GM12865 (cell line): ENCODE measurements at regions not wholly inside any gene's neighbourhood (a gene's known extent, or its start where the extent isn't known, plus 50 kb on each side); places are given as distances from the start of the nearest gene placed in this dataset.
"Not testable (repeated sequence)": the region's sequence is repeated elsewhere in the genome, so short reads cannot be mapped to it uniquely, and the experiment has no call there.

ENCODE experiments used
- DNase-seq: peaks from one replicate; pipeline ENCODE4 v3.0.0; 2010; ENCODE audit warnings: low read depth
- H3K4me3 ChIP-seq: 2 replicates; pipeline ENCODE4 v1.5.1; 2011; ENCODE audit warnings: mild to moderate bottlenecking, low read depth, low read length, control low read depth
- TF ChIP-seq, protein P1 (sequence below): IDR thresholded peaks from 2 replicates; pipeline ENCODE4 v1.5.1; 2011; ENCODE audit warnings: low read length, control low read depth, low read depth, inconsistent platforms; ENCODE audit not compliant: insufficient read depth; ENCODE audit errors: missing control alignments

DNA sequence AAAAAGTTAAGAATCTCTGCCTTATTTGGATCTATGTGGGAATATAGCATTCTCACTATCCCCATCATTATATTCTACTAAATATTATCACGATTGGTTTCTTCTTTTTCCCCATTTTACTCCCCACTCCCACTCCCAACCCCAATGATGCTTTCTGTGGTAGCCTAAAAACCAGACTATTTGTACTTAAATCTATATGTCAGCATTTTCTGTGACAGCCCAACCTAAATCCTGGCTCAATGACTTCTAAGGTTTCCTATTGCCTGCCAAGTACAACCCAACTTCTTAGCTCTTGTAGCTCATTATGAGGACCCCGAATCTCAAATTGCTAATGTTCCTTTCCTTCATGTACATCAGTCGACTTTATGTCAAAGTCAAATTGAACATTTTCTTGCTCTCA lies 598.6 kb downstream of the XPNPEP1 start:
- DNase-seq = no peak
- TF ChIP-seq, protein P1, sequence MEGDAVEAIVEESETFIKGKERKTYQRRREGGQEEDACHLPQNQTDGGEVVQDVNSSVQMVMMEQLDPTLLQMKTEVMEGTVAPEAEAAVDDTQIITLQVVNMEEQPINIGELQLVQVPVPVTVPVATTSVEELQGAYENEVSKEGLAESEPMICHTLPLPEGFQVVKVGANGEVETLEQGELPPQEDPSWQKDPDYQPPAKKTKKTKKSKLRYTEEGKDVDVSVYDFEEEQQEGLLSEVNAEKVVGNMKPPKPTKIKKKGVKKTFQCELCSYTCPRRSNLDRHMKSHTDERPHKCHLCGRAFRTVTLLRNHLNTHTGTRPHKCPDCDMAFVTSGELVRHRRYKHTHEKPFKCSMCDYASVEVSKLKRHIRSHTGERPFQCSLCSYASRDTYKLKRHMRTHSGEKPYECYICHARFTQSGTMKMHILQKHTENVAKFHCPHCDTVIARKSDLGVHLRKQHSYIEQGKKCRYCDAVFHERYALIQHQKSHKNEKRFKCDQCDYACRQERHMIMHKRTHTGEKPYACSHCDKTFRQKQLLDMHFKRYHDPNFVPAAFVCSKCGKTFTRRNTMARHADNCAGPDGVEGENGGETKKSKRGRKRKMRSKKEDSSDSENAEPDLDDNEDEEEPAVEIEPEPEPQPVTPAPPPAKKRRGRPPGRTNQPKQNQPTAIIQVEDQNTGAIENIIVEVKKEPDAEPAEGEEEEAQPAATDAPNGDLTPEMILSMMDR = no peak
- no peak overlapping the region for H3K4me3 ChIP-seq

DNA sequence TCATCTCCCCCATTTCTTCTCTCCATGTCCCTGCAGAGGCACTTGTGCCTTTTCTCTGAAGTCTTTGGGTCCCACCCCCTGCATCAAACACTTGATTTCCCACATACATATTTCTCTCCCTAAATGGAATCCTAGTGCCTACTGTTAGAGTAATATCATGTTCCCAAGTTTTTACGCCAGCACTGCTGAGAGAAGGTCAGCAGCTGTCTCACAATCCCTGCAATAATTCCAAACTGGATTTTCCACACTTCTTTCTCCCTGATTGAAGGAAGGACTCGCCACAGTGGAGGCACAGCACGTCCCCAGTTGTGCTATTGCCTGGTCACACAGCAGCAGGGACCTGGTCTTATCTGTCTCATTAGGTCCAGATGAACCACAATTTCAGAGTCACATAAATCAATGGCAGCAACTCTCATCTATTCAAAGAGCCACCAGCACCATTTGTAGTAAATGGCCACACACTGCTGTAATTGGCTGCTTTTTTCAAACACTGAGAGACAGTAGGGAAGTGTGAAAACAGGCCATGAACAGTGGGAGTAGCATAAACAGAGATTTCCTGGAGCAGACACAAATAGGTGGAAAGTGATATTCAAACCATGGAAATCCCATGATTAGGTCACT lies 605.5 kb downstream of the XPNPEP1 start:
- H3K4me3 ChIP-seq = no peak overlapping the region
- TF ChIP-seq, protein P1 = no peak
- DNase-seq = no peak

DNA sequence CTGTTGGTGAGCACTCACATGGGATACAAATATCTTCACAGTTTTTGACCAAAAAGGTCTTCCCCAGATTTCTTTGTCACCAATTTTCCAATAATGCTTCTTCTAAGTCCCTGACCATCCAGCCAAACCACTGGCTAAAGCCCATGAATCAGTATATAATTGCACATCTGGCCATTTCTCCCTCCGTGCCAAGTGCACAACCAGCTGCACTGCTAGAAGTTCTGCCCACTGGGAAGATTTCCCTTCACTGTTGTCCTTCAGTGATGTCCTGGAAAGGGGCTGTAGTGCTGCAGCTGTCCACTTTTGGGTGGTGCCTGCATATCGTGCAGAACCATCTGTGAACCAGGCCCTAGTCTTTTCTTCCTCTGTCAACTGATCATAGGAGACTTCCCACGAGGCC lies 609.3 kb downstream of the XPNPEP1 start:
- DNase-seq = not testable (repeated sequence)

DNA sequence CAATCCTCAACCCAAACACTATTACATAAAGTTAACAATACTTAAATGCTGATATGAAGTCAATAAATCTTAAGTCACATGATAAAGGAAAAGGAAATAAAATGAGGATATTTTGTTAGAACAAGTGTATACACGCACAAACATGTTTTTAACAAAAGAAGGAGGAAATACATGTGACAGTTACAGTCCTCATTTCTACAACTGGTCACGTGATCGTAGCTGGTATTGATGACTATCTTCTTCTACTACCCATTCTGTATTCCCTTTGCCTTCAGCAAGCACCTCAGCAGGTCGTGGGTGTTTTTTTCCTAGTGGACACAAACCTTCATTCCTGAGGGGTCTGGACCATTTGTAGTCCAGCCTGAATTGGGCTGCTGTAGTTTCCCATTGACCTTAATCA lies 610.8 kb downstream of the XPNPEP1 start:
- not testable (repeated sequence) for H3K4me3 ChIP-seq, DNase-seq

More for the DNA sequence above, 609.3 kb downstream of the XPNPEP1 start:
- H3K4me3 ChIP-seq = not testable (repeated sequence)

DNA sequence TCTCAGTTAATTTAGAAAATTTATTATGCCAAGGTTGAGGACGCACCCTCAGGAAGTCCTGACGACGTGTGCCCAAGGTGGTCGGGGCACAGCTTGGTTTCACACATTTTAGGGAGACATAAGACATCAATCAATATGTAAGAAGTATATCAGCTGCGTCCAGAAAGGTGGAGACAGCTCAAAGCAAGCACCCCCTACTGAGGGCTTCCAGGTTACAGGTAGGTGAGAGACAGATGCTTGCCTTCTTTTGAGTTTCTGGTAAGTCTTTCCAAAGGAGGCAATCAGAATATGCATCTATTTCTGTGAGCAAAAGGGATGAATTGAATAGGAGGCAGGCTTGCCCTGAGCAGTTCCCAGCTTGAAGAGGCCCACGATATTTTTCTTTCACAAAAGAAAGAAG lies 614.3 kb downstream of the XPNPEP1 start:
- DNase-seq = no peak
- TF ChIP-seq, protein P1 = no peak
- H3K4me3 ChIP-seq = no peak overlapping the region

DNA sequence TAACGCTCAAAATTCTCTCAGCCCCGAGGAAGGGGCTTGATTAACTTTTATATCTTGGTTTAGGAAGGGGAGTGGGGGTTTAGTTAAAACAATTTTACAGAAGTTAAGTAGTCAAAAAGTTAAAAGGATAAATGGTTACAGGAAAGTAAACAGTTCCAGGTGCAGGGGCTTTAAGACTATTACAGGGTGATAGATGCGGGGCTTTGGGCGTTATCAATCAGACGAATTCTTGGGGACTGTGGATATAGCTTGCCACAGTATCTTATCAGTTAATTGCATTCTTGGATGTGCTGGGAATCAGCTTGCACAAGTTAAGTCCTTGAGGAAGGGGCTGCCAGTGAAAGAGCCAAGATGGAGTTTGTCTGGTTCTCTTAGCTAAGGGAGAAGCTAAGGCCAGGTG lies 616.2 kb downstream of the XPNPEP1 start:
- not testable (repeated sequence) for DNase-seq, H3K4me3 ChIP-seq

DNA sequence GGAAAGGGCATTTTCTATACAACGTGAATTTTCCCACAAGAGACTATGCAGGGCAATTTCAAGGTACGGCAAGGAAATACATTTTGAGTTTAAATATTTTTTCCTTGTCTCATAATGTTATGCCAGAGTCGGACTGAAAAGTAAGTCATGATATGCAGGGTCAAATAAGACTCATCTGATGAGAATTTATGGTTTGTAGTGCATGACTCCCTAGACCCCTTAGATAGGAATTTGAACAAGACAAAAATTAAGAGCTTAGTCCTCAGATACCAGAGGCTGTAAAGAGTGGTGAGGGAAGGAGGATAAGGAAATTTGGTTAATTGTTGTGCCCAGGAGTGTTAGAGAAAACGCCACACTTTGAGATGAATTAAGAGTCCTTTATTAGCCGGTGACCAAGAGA lies 616.6 kb downstream of the XPNPEP1 start:
- TF ChIP-seq, protein P1 = no peak
- DNase-seq = no peak
- H3K4me3 ChIP-seq = no peak overlapping the region

DNA sequence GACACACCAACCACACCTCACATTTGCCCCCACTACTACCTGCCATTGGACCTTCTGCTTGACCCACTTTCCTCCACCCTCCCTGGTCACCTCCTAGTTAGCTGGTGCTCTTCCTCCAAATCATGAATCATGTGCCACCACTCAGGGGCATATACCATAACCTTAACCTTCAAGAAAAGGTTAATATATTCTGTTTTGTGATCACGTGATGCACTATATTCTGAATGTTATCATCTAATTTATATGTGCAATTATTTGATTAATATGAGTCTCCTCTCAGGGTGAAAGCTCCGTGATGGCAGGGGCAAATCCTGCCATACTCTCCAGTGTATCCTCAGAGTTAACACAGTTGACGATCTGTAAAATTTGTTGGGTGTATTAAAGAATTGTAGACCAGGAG lies 635.5 kb downstream of the XPNPEP1 start:
- TF ChIP-seq, protein P1 = no peak
- no peak overlapping the region for H3K4me3 ChIP-seq
- DNase-seq = no peak

DNA sequence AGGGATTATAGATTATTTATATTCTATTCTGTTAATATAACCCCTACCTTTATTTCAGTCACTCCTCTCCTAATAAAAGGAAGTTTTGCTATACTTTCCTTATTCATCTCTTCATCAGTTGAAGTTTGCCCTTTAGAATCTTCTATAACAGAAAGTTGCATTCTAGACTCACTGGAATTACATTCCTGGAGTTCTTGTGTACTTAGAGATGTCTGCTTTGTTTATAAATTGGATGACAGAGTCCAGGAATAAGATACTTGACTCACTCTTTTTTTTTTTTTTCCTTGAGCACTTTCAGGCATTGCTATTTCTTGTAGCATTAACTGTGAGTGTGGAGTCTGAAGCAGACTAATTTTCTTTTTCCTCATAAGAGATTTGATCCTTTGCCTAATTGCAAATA lies 640.8 kb downstream of the XPNPEP1 start:
- H3K4me3 ChIP-seq = no peak overlapping the region
- no peak for DNase-seq
- TF ChIP-seq, protein P1 = no peak
